ENCODE measurements at regions not wholly inside any gene's neighbourhood (a gene's known extent, or its start where the extent isn't known, plus 50 kb on each side); places are given as distances from the start of the nearest gene placed in this dataset.

DNA sequence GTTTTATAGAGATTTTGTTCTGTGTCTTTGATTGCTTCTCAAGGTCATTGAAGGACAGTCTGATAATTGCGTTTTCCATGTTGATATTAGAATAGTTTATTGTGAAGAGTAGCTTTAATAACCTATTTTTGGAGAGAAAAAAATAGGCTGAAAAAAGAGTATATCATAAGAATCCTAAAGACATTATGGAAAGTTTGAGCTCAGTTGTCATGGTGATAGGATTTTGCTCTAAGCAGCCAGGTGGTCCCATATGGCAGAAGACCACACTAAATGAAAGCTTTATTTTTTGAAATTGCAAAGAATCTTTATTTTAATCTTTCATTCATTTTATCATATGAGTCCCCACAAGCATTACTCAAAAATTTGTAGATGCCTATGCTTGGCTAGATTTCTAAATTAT is 358.9 kb upstream of the NAV3 start:
- intact Hi-C loops (cut with DNase I), result no loop called here

DNA sequence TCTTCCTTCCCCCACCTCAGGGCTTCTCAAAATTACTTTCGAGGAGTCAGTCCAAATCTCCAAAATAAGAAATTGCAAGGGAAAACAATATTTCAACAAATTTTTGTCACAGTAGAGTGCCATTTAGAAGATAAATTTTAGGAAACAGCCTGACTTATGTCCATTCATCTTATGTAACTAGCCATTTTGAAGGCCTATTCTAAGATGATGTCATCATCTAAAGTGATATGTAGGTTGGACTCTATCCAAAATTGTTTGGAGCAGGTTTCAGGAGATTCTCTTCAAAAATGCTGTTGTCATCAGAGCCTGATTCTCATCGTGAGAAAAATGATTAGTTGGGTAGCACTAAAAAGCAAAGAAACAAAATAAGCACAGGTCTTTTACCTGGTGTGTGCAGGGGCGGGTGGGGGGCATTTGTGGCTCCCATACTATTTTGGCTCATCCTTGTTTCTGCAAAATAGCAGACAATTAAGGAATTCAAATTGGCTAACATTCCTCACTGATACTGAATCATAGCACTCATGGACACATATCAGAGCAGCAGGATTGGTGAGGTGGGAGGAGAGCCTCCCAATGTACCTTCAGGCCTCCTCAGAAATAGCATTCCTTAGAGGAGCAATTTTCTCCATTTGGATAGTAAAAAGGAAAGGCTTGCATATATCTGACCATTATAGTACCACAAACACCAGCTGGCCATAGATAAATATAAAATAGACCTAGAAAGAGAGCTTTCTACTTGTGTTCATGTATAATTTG is 360.9 kb upstream of the NAV3 start:
- no peak for DNase-seq
- intact Hi-C loops (cut with DNase I), result no loop called here

More for the DNA sequence above, 358.9 kb upstream of the NAV3 start:
- no peak for DNase-seq

DNA sequence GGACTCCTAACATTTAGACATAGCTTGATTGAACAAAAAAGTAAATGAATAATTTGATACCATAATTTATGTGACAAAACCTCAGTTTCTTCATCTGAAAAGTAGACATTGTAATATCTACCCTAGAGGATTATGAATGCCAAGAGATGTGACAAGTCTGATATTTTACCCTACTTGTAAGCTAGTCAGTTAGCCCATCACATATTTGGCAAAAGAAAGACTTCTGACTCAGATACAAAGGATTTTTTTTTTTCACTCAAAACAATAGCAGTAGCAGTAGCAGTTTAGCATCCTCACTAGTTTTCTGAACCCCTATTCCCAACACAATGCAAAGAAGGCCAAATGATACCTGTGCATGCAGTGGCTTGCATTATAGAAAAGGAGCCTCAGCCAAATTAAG is 377.3 kb upstream of the E2F7 start:
- intact Hi-C loops (cut with DNase I), result no loop called here
- DNase-seq, result no peak

DNA sequence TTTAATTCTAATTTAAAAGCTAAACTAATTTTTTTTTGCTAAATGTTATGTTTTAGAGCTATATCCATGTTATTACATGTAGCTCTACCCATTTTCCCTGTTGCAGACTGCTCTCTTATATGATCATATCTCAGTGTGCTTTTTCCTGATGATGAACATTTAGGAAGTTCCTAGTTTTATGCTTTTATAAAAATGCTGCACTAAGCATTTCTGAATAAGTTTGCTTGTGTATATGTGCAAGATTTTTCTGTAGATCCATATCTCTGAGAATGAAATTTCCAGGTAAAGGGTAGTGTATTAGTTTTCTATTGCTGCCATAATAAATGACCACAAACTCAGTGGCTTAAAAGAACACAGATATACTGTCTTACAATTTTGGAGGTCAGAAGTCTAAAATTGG is 374.4 kb upstream of the E2F7 start:
- intact Hi-C loops (cut with DNase I), result no loop called here

DNA sequence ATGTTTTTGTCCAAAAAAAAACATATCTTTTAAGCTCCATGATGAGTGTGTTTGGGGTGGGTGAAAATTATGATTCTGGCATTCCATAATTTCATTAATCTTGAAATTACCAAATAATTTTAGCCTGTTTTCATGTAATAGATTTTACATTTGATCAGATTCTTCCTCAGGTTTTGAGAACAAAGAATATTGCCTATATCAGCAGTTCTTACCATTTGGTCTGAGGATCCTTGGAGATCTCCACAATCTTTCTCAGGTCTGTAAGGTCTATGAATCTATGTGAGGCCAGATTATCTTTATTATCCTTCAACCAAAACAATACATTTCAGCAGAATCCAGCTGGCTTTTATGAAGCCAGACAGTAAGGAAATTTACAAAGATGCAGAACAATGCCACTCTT is 373.3 kb upstream of the E2F7 start:
- intact Hi-C loops (cut with DNase I), result no loop called here
- DNase-seq, result no peak

More for the DNA sequence above, 374.4 kb upstream of the E2F7 start:
- DNase-seq, result no peak

DNA sequence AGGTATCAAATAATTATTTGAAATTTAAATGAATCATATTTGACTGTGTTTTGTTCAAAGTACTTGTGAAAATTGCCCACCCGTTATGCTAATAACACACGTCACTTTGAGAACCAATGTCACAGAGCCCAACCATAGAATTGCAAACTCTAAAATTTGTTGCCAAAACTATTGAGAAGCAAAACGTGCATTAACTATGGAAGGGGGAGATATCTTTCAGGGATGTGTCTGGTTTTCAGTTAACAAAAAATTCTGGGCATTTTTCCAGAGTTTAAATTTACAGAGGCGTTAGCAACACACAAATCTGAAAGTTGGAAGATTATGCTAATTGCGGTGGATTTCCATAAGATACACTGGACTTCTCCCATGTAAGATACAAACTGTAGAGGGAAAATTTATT is 371.8 kb upstream of the E2F7 start:
- no peak for DNase-seq
- intact Hi-C loops (cut with DNase I), result no loop called here

DNA sequence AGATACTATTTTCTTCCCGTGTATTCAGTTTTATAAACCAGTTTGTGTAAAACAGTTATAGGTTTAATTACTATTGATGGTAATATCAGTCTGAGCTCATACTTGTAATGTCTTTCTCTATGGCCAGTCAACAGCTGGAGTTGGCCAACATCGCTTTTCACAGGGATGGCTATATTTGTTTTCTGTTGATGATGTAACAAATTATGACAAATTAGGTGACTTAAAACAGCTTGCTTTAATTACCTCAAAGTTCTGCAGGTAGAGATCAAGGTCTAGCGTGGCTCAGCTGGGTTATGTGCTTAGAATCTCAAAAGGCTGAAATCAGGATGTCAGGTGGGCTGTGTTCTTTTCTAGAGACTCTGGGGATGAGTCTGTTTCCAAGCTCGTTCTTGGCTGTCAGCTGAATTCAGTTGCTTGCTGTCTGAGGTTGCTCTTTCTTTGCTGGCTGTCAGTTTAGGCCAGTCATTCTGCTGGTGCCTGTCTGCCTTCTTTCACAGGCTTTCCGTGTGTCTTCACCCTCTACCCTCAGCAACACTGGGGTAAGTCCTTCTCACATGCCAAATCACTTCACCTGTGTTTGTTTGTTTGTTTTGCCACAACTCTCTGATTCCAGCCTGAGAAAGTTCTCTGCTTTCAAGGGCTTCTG is 370.2 kb upstream of the E2F7 start:
- intact Hi-C loops (cut with DNase I), result no loop called here
- no peak for DNase-seq

DNA sequence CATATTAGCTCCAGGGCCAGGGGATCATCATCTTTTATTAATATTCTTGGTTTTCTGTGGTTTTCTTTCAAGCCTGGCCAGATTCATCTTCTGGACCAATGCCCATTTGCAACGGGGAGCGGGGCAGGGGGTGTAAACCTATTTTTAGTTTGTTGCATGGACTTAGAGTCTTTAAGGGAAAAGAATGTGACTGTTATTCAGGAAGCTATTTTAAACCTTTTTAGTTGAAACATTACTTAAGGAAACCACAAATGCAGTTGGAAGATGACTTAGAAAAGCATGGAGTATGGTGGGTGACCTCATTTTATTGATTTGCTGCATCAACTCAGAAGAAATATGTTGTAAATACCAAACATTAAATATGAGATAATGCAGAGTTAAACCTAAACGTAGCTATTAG is 368.4 kb upstream of the E2F7 start:
- DNase-seq, result no peak
- intact Hi-C loops (cut with DNase I), result no loop called here

DNA sequence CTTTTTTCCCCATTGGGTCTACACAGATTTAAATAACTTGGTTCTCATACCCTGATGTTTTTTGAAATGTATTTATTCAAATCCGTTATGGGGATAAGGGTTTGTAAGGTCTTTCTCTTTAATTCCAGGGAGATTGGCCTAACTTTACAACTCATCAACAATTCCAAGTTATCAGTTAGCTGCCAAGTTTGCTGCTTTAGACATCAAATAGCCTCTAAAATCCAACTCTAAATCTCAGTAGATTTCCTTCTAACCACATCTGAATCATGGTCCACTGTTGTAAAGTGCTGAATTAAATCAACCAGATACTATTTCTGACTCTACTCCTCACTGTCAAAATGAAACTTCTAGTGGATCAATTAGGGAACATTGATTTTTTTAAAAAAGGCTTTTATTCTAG is 364.1 kb upstream of the E2F7 start:
- no peak for DNase-seq
- intact Hi-C loops (cut with DNase I), result no loop called here

DNA sequence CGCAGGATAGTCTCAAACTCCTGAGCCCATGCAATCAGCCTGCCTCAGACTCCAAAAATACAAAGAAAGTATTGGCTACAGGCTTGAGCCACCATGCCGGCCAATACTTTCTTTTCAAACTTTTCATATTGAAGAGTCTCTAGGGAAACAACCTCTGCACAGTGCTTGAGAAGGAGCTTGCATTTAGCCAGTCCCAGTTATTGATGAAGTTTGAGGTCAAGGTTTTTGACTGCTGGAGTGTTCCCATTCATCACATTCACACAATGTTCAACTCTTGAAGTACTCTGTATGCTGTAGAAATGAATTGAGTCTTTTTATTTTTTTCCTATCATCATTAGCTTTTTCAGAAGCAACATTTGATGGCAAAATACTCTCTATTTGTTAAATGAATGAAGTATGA is 355.8 kb upstream of the E2F7 start:
- intact Hi-C loops (cut with DNase I), result no loop called here

DNA sequence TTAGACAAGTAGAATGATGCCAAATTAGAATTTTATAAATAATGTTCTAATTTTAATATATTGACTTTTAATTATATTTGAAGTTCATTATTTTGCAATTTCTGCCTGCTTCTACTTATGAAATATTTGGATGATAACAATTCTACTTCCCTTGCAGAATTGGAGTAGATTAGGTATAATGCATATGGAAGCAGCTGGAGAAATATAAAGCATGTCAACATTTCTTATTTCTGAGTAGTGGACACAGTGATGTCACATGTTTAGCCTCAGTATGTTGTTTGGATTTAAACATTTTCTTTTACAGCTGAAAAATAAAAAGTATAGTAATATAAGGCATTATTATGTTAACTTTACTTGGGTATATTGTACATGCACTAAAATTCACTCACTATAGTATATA is 344.2 kb upstream of the E2F7 start:
- no peak for DNase-seq
- intact Hi-C loops (cut with DNase I), result no loop called here

More for the DNA sequence above, 355.8 kb upstream of the E2F7 start:
- no peak for DNase-seq

DNA sequence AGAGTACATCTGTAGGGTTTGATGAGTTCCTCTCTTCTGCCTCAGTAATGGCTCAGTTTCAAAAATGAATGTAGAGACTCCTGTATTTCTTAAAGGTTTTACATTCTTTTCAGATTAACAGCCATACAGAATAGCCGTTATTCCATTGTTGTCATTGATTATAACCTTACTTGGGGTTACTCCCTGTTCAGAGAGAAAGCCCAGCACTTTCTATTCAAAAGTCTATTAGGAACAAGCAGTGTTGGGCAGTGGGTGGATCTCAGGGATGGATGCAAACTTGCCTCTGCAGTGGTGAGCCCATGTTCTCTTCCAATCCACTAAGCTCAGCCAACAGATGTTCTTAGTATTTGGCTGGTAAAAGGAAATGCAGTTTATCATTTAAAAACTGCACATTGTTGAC is 342.6 kb upstream of the E2F7 start:
- intact Hi-C loops (cut with DNase I), result no loop called here
- DNase-seq, result no peak

DNA sequence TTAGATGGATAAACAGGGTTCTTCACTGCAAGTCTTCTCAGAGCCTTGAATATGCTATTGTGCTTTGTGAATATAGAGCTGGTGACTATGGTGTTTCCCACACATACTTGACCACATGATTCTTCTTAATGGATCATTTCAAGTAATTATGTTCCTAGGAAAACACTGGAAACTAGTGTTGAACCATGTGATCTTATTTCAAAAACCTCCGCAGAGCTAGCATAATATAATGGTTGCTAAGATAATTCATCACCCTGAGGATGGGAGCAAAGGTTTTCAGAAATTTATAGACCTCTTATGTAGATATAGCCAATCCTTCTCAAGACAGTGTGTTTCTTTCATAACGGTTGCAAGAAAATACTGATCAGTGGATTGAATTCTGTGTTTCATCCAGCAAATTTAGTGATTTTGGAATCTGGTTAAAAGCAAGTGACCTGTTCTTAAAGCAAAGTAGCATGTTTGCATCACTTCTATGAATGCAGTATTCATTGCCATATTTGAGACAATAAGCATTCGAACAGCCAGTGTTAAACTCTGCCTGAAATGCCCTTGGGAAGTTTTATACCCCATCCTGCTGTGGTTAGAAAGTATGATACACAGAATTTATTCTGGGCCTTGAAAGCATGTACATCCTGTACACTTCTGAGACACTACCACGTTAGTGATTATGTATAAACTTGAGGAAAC is 341.0 kb upstream of the E2F7 start:
- no peak for DNase-seq
- intact Hi-C loops (cut with DNase I), result no loop called here

DNA sequence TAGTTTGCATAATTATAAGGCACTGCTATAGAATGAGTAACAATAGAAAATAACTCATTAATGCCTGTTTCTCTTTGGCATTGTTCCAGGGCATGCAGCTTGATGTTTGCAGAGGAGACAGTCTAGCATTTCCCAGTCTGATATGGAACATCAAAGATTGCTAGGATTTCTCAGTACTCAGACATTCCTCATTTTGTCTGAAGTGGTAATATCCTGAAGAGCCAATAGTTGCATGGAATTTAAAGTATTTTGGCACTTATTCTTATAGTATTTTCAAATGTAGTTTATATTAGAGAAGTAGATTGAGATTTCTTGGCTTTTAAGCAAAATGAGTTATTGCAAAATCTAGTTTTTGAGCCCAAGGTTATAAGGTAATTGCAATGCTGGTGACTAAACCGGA is 337.3 kb upstream of the E2F7 start:
- DNase-seq, result no peak

DNA sequence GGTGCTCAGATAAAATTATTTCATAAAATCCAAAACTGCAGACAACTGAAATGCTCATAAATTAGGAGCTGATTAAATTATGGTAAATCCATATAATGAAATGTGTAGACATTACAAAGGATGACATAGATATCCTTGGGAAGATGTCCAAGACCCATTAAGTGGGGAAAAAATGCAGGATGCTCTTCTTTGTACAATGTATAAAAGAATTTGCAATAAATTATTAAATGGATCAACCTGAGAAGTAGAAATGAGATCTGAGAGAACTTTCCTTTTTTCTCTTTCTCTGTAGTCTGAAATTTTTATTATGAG is 336.4 kb upstream of the E2F7 start:
- intact Hi-C loops (cut with DNase I), result no loop called here

More for the DNA sequence above, 337.3 kb upstream of the E2F7 start:
- intact Hi-C loops (cut with DNase I), result no loop called here

DNA sequence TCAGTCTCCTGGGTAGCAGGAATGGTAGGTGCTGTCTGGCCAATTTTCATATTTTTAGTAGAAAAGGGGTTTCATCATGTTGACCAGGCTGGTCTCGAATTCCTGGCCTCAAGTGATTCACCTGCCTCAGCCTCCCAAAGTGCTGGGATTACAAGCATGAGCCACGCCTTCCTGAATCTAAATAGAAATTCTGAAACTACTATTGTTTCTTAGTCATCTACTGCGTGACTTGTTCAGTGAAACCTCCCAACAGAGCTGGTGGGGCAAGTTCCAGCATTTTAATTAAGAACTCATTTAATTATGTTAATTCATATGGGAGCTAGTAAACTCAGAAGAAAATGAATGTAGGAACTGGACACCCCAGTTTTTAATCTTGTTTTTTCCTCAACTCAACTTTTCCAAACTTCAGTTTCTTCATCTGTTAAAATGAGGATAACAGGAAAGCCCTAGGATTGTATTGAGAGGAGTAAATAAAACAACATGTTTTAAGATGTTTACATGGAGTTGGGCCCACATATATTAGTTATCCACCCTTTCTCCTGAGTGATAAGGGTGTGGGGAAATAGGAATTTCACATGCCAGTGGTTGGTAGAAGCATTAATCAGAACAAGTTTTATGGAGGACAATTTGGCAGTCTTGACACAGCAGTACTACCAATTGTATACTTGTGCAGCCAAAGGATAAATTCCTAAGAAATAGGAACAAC is 335.8 kb upstream of the E2F7 start:
- DNase-seq, result no peak
- intact Hi-C loops (cut with DNase I), result no loop called here

More for the DNA sequence above, 336.4 kb upstream of the E2F7 start:
- DNase-seq, result no peak

DNA sequence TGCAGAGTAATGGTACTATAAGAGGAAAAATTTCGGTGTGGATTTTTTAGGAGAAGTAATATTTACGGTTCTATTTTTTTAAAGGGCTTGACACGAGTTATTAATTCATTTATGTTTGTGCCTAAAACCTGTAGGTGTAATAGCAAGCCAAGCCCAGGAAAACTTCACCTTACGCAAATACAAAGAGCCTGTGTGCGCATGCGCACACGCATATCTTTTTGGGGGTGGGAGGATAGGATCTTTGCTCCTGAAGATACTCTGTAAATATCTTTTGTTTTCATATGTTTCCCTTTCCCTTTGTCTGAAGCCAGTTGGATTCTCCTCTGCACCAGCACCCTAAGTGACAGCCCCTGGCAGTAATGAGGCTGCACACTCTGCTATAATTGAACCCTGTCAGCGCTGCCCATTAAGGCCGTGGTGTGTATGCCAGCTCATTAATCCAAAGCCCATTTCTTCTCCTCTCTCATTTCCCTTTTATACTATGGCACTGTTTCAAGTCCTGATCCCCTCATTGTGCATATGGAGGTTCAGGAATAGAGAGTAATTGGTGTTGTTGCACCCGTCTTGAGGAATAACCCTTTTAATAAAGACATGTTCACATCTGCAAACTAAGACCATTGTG is 327.2 kb upstream of the E2F7 start:
- intact Hi-C loops (cut with DNase I), result no loop called here

DNA sequence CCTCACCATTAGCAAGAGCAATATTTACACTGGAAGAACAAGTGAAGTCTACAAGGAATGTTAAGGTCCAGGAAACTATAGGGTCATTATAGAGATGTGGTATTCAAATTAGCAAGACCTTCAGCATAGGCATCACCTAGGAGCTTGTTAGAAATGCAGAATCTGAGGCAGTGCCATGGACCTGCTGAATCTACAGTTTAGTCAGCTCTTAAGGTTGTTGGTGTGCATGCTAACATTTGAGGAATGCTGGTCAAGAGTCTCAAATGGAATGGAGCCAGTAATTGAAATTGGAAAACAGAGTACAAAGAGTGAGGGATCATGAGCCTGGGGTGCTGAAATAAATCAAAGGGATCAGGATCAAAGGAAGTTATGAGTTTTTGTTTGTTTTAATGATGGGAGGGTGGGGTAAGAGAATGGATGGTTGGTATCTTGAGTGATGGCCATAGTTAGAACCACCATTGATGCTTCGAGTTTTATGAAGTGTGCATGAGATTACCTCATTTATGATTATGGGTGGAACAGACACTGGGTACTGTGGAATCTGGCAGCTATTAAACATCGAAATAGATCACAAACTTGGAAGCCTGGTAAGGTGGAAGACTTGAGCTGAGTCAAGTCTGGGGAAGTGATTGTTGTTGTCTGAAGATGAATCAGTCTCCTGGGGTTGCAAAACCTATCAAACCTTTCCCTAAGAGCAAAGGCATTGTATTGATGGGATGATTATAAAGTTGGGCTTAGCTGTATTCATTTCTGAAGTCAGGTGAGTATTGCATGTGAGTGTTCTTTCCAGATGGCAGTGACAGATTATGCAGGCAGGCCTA is 323.3 kb upstream of the E2F7 start:
- DNase-seq, result no peak
- intact Hi-C loops (cut with DNase I), result no loop called here

More for the DNA sequence above, 327.2 kb upstream of the E2F7 start:
- peak in 5 of 42 donors; percentile 3 to 18 (median 10) for DNase-seq

DNA sequence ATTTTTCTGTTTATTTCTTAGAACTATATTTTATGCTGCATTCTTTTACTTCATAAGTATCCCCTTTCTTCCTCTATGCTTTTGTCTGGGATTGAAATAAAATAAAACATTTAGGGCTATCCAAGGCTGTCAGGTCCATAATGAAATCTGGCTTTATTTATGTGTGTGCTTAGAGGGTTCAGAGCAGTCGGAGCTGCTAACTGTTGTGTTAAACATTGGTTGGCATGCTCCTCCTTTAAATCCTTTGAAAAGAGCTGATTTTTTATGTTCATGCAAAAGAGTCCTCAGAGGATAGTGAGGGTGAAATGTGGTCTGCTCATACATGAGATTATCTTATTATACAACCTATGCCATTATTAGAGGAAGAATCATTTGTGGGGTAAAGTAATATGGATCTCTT is 322.3 kb upstream of the E2F7 start:
- intact Hi-C loops (cut with DNase I), result no loop called here
- DNase-seq, result no peak

Measured in head of caudate nucleus (tissue), 42 donors.